ENCODE measurements at regions not wholly inside any gene's neighbourhood (a gene's known extent, or its start where the extent isn't known, plus 50 kb on each side); places are given as distances from the start of the nearest gene placed in this dataset.

GRCh38 chr2:42971381-42971780 lies 179.0 kb upstream of the HAAO start:
- Histone ChIP-seq H3K4me3 (ENCODE audit: low read depth, low read length, poor library complexity, severe bottlenecking) (no peak overlapping the region), H3K79me2 (ENCODE audit: insufficient read depth, low read depth, low read length) (no peaks in the 10 kb centered on the region), H3K27ac (ENCODE audit: low read depth, low read length, poor library complexity, severe bottlenecking) (no peak overlapping the region), H3K9me3 (ENCODE audit: low read length) (no peaks in the 10 kb centered on the region), H3K4me2 (ENCODE audit: low read length) (no peak overlapping the region), H3K4me1 (ENCODE audit: insufficient read depth, low read length, poor library complexity, severe bottlenecking) (peaks cover 2% of the 10 kb centered on the region), H2AFZ (ENCODE audit: low read length) (no peak overlapping the region), H4K20me1 (ENCODE audit: insufficient read depth, low read length) (no peaks in the 10 kb centered on the region), H3K9me2 (ENCODE audit: insufficient read depth, low read length) (no peaks in the 10 kb centered on the region), H3K36me3 (ENCODE audit: insufficient read depth, low read length) (no peaks in the 10 kb centered on the region)
- intact Hi-C loops (cut with micrococcal nuclease; ENCODE audit: unreplicated experiment), result no loop called here
- ChIA-PET CTCF (ENCODE audit: unreplicated experiment) (no interaction called here), POLR2A (no interaction called here)
- no peak for TF ChIP-seq EZH2phosphoT487 (IDR thresholded peaks at IDR 0.05; ENCODE audit: borderline replicate concordance, low read depth, low read length)
- no peak for TF ChIP-seq CTCF (conservative IDR thresholded peaks at IDR 0.05; ENCODE audit: low read length)
- DNase-seq (ENCODE audit: low spot score), result no peak
- no TSS peak for BruUV-seq (replicated peaks)

DNA sequence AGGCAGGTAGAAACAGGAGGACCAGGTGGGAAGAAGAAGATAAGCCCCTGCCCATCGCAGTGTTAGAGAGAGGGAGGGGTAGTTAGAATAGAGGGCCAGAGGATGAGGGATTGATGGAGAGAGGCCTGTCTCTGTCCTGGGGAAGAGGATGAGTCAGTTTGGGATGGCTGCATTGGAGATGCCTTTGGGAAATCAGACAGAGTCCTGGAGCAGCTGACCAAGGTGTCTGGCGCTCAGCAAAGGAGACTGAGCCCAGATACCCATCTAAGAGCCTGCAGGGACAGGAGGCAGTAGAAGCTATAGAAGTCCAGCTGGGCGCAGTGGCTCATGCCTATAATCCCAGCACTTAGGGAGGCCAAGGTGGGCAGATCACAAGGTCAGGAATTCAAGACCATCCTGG lies 177.8 kb upstream of the HAAO start:
- no TSS peak for BruUV-seq (replicated peaks)
- intact Hi-C loops (cut with micrococcal nuclease; ENCODE audit: unreplicated experiment), result no loop called here

More for the DNA sequence above, 177.8 kb upstream of the HAAO start:
- no peak for DNase-seq (ENCODE audit: low spot score)
- Histone ChIP-seq H3K4me2 (ENCODE audit: low read length) (no peak overlapping the region), H3K9me3 (ENCODE audit: low read length) (no peaks in the 10 kb centered on the region), H2AFZ (ENCODE audit: low read length) (no peak overlapping the region), H3K27ac (ENCODE audit: low read depth, low read length, poor library complexity, severe bottlenecking) (no peak overlapping the region), H3K4me1 (ENCODE audit: insufficient read depth, low read length, poor library complexity, severe bottlenecking) (no peaks in the 10 kb centered on the region), H3K36me3 (ENCODE audit: insufficient read depth, low read length) (no peaks in the 10 kb centered on the region), H3K79me2 (ENCODE audit: insufficient read depth, low read depth, low read length) (no peaks in the 10 kb centered on the region), H4K20me1 (ENCODE audit: insufficient read depth, low read length) (no peaks in the 10 kb centered on the region), H3K9me2 (ENCODE audit: insufficient read depth, low read length) (no peaks in the 10 kb centered on the region), H3K4me3 (ENCODE audit: low read depth, low read length, poor library complexity, severe bottlenecking) (no peak overlapping the region)
- CTCF ChIA-PET (ENCODE audit: unreplicated experiment), result no interaction called here
- POLR2A ChIA-PET, result no interaction called here
- TF ChIP-seq EZH2phosphoT487 (IDR thresholded peaks at IDR 0.05; ENCODE audit: borderline replicate concordance, low read depth, low read length) (no peak), CTCF (conservative IDR thresholded peaks at IDR 0.05; ENCODE audit: low read length) (no peak)

Data from OCI-LY7 (cell line).